ENCODE measurements at regions not wholly inside any gene's neighbourhood (a gene's known extent, or its start where the extent isn't known, plus 50 kb on each side); places are given as distances from the start of the nearest gene placed in this dataset.

DNA sequence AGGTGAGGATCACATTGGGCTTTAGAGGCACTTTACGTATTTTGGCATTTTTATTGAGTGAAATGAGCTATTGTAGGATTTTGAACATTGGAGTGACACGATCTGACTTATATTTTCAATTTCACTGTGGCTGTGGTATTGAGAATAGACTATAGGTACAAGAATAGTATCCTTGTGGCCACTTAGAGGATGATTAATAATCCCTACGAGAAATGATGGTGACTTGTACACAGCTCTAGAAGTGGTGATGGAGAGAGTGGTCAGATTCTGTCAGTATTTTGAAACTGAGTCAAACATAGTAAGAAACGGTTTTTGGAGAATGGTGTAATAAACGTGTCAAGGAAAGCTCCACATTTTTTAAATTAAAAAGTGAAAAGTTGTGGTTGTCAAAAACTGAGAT is 494.7 kb downstream of the EPHA5 start:
- TF ChIP-seq, protein P1, sequence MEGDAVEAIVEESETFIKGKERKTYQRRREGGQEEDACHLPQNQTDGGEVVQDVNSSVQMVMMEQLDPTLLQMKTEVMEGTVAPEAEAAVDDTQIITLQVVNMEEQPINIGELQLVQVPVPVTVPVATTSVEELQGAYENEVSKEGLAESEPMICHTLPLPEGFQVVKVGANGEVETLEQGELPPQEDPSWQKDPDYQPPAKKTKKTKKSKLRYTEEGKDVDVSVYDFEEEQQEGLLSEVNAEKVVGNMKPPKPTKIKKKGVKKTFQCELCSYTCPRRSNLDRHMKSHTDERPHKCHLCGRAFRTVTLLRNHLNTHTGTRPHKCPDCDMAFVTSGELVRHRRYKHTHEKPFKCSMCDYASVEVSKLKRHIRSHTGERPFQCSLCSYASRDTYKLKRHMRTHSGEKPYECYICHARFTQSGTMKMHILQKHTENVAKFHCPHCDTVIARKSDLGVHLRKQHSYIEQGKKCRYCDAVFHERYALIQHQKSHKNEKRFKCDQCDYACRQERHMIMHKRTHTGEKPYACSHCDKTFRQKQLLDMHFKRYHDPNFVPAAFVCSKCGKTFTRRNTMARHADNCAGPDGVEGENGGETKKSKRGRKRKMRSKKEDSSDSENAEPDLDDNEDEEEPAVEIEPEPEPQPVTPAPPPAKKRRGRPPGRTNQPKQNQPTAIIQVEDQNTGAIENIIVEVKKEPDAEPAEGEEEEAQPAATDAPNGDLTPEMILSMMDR (IDR thresholded peaks at IDR 0.05) = no peak
- TF ChIP-seq POLR2AphosphoS5 (IDR thresholded peaks at IDR 0.05; ENCODE audit: low read depth, low read length) = no peak

All from Panc1 (cell line).